ENCODE measurements at regions not wholly inside any gene's neighbourhood (a gene's known extent, or its start where the extent isn't known, plus 50 kb on each side); places are given as distances from the start of the nearest gene placed in this dataset.

DNA sequence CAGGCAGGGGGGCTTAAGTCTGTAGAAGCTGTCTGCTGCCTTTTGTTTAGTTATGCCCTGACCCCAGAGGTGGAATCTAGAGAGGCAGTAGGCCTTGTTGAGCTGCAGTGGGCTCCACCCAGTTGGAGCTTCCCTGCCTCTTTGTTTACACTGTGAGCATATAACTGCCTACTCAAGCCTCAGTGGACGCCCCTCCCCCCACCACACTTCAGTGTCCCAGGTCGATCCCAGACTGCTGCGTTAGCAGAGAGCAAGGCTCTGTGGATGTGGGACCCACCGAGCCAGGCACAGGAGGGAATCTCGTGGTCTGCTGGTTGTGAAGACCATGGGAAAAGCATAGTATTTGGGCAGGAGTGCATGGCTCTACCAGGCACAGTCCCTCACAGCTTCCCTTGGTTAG lies 446.8 kb upstream of the RARB start:
- TF ChIP-seq, protein P1, sequence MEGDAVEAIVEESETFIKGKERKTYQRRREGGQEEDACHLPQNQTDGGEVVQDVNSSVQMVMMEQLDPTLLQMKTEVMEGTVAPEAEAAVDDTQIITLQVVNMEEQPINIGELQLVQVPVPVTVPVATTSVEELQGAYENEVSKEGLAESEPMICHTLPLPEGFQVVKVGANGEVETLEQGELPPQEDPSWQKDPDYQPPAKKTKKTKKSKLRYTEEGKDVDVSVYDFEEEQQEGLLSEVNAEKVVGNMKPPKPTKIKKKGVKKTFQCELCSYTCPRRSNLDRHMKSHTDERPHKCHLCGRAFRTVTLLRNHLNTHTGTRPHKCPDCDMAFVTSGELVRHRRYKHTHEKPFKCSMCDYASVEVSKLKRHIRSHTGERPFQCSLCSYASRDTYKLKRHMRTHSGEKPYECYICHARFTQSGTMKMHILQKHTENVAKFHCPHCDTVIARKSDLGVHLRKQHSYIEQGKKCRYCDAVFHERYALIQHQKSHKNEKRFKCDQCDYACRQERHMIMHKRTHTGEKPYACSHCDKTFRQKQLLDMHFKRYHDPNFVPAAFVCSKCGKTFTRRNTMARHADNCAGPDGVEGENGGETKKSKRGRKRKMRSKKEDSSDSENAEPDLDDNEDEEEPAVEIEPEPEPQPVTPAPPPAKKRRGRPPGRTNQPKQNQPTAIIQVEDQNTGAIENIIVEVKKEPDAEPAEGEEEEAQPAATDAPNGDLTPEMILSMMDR (IDR thresholded peaks at IDR 0.05): no peak
- no peak for TF ChIP-seq POLR2A (IDR thresholded peaks at IDR 0.05)
- ATAC-seq (no peak), DNase-seq (no peak)
- H3K27ac ChIP-seq: no peak overlapping the region
- H3K9me3 ChIP-seq: no peaks in the 10 kb centered on the region
- no peak overlapping the region for H3K4me3 ChIP-seq
- WGBS (ENCODE audit: insufficient coverage, low coverage, low lambda C conversion rate, missing lambda C conversion rate): no CpG with 5 or more reads among the region's 5 CpGs
- H3K4me1 ChIP-seq: no peaks in the 10 kb centered on the region
- no peaks in the 10 kb centered on the region for H3K36me3 ChIP-seq
- H3K27me3 ChIP-seq: no peaks in the 10 kb centered on the region
- intact Hi-C loops (cut with DNase I): no loop called here

- Histone ChIP-seq H3K36me3 (no peaks in the 10 kb centered on the region), H3K27me3 (no peaks in the 10 kb centered on the region), H3K9me3 (no peaks in the 10 kb centered on the region), H3K27ac (no peak overlapping the region), H3K4me1 (no peaks in the 10 kb centered on the region), H3K4me3 (no peak overlapping the region)
- intact Hi-C loops (cut with DNase I): no loop called here
- ATAC-seq: no peak
- no peak for TF ChIP-seq POLR2A (IDR thresholded peaks at IDR 0.05)
- TF ChIP-seq, protein P1 (IDR thresholded peaks at IDR 0.05): no peak
- DNase-seq: no peak
Observed at GRCh38 chr3:24981924-24982323, 446.1 kb upstream of the RARB start.

DNA sequence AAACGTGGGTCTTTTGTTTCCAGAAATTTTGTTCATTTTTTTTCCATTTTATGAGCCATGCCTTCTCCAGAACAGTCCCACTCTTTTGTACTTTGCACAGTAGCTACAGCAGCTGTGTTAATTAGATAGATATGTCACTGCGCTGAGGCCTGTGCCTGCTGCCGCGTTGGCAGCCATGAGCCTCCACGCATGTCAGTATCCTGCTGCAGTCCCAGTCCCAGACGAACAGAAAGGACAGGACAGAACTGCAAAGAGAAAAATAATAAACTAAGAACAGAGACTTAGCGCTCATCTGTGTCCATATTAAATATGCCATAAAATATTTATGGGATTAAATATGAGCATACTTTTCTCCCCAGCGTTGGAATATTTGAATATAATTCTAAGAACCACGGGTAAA lies 442.4 kb upstream of the RARB start:
- Histone ChIP-seq H3K27ac (no peak overlapping the region), H3K9me3 (no peaks in the 10 kb centered on the region), H3K27me3 (no peaks in the 10 kb centered on the region), H3K4me3 (no peak overlapping the region), H3K4me1 (no peaks in the 10 kb centered on the region), H3K36me3 (no peaks in the 10 kb centered on the region)
- WGBS (ENCODE audit: insufficient coverage, low coverage, low lambda C conversion rate, missing lambda C conversion rate): 59% methylated on average over 9 of the region's 9 CpGs
- no peak for DNase-seq
- TF ChIP-seq, protein P1 (IDR thresholded peaks at IDR 0.05): no peak
- TF ChIP-seq POLR2A (IDR thresholded peaks at IDR 0.05): no peak
- no peak for ATAC-seq
- intact Hi-C loops (cut with DNase I): no loop called here

GRCh38 chr3:24986612-24987011 lies 441.5 kb upstream of the RARB start:
- Histone ChIP-seq H3K4me3 (no peak overlapping the region), H3K4me1 (no peaks in the 10 kb centered on the region), H3K27me3 (no peaks in the 10 kb centered on the region), H3K27ac (no peak overlapping the region), H3K36me3 (no peaks in the 10 kb centered on the region), H3K9me3 (no peaks in the 10 kb centered on the region)
- no peak for DNase-seq
- intact Hi-C loops (cut with DNase I): no loop called here
- TF ChIP-seq POLR2A (IDR thresholded peaks at IDR 0.05): no peak
- TF ChIP-seq, protein P1 (IDR thresholded peaks at IDR 0.05): no peak
- 71% methylated on average over 7 of the region's 7 CpGs for WGBS (ENCODE audit: insufficient coverage, low coverage, low lambda C conversion rate, missing lambda C conversion rate)
- ATAC-seq: no peak

DNA sequence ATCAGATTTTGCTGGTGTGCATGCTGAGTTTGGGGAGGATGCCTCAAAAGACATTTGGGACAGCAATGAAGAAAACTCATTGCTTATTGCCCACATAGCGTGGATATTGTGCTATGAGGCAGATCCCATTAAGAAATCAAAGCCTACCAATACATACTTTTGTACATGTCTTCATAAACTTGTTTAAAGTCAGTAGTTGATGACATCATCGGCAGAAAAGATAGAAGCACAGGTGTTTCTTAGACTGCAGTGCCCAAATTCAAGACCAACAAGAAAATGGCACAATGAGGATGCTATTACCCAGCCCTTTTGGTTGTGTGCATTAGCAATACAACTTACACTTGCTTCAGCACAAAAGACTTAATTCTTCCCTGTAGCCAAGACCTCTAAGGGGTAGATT lies 428.7 kb upstream of the RARB start:
- ATAC-seq (no peak), DNase-seq (no peak)
- no peaks in the 10 kb centered on the region for H3K4me1 ChIP-seq
- no peak overlapping the region for H3K4me3 ChIP-seq
- intact Hi-C loops (cut with DNase I): no loop called here
- no peak overlapping the region for H3K27ac ChIP-seq
- H3K36me3 ChIP-seq: no peaks in the 10 kb centered on the region
- H3K9me3 ChIP-seq: no peaks in the 10 kb centered on the region
- TF ChIP-seq POLR2A (IDR thresholded peaks at IDR 0.05): no peak
- TF ChIP-seq, protein P1 (IDR thresholded peaks at IDR 0.05): no peak
- WGBS (ENCODE audit: insufficient coverage, low coverage, low lambda C conversion rate, missing lambda C conversion rate): 73% methylated on average over 2 of the region's 2 CpGs
- no peaks in the 10 kb centered on the region for H3K27me3 ChIP-seq

All from right lobe of liver (tissue), 6 donors.